ENCODE measurements at regions not wholly inside any gene's neighbourhood (a gene's known extent, or its start where the extent isn't known, plus 50 kb on each side); places are given as distances from the start of the nearest gene placed in this dataset.

- Mint-ChIP-seq H3K27ac (no peak overlapping the region), H3K9me3 (no peaks in the 10 kb centered on the region), H3K4me1 (no peaks in the 10 kb centered on the region), H3K36me3 (ENCODE audit: low read depth) (no peaks in the 10 kb centered on the region), H3K4me3 (no peak overlapping the region), H3K27me3 (ENCODE audit: low read depth, poor library complexity) (peaks cover 8% of the 10 kb centered on the region)
- no peak for DNase-seq
- no peak for TF ChIP-seq CTCF (IDR thresholded peaks at IDR 0.05)
Measured at GRCh38 chr3:118227191-118227590, 807.5 kb downstream of the IGSF11 start.

GRCh38 chr3:118228151-118228550 is 806.5 kb downstream of the IGSF11 start:
- no peak overlapping the region for H3K4me3 Mint-ChIP-seq
- DNase-seq, result no peak
- no peak for TF ChIP-seq CTCF (IDR thresholded peaks at IDR 0.05)
- H3K9me3 Mint-ChIP-seq, result no peaks in the 10 kb centered on the region
- H3K27ac Mint-ChIP-seq, result no peak overlapping the region
- peaks cover 8% of the 10 kb centered on the region for H3K27me3 Mint-ChIP-seq (ENCODE audit: low read depth, poor library complexity)
- no peaks in the 10 kb centered on the region for H3K36me3 Mint-ChIP-seq (ENCODE audit: low read depth)
- no peaks in the 10 kb centered on the region for H3K4me1 Mint-ChIP-seq

- TF ChIP-seq CTCF (IDR thresholded peaks at IDR 0.05), result no peak
- Mint-ChIP-seq H3K4me1 (no peaks in the 10 kb centered on the region), H3K4me3 (no peak overlapping the region), H3K27ac (no peak overlapping the region), H3K36me3 (ENCODE audit: low read depth) (no peaks in the 10 kb centered on the region), H3K9me3 (no peaks in the 10 kb centered on the region), H3K27me3 (ENCODE audit: low read depth, poor library complexity) (peaks cover 8% of the 10 kb centered on the region)
- DNase-seq, result no peak
Measured at GRCh38 chr3:118229196-118229595, 805.5 kb downstream of the IGSF11 start.

GRCh38 chr3:118231578-118231977 is 803.1 kb downstream of the IGSF11 start:
- no peak for DNase-seq
- TF ChIP-seq CTCF (IDR thresholded peaks at IDR 0.05), result no peak
- H3K4me1 Mint-ChIP-seq, result no peaks in the 10 kb centered on the region
- H3K9me3 Mint-ChIP-seq, result no peaks in the 10 kb centered on the region
- H3K27me3 Mint-ChIP-seq (ENCODE audit: low read depth, poor library complexity), result peaks cover 5% of the 10 kb centered on the region
- H3K4me3 Mint-ChIP-seq, result no peak overlapping the region
- no peak overlapping the region for H3K27ac Mint-ChIP-seq
- no peaks in the 10 kb centered on the region for H3K36me3 Mint-ChIP-seq (ENCODE audit: low read depth)

- H3K27me3 Mint-ChIP-seq (ENCODE audit: low read depth, poor library complexity), result no peaks in the 10 kb centered on the region
- H3K4me3 Mint-ChIP-seq, result no peak overlapping the region
- no peak for DNase-seq
- H3K4me1 Mint-ChIP-seq, result no peaks in the 10 kb centered on the region
- TF ChIP-seq CTCF (IDR thresholded peaks at IDR 0.05), result no peak
- no peak overlapping the region for H3K27ac Mint-ChIP-seq
- H3K9me3 Mint-ChIP-seq, result no peaks in the 10 kb centered on the region
- H3K36me3 Mint-ChIP-seq (ENCODE audit: low read depth), result no peaks in the 10 kb centered on the region
Measured at GRCh38 chr3:118239253-118239652, 795.4 kb downstream of the IGSF11 start.

GRCh38 chr3:118244761-118245160 is 789.9 kb downstream of the IGSF11 start:
- DNase-seq, result no peak
- TF ChIP-seq CTCF (IDR thresholded peaks at IDR 0.05), result no peak
- Mint-ChIP-seq H3K27me3 (ENCODE audit: low read depth, poor library complexity) (no peaks in the 10 kb centered on the region), H3K4me1 (no peaks in the 10 kb centered on the region), H3K9me3 (no peaks in the 10 kb centered on the region), H3K27ac (peak overlapping the region; percentile 20), H3K4me3 (no peak overlapping the region), H3K36me3 (ENCODE audit: low read depth) (no peaks in the 10 kb centered on the region)

All from nephron progenitor cell (in vitro differentiated cells).